Right lobe of liver (tissue), 6 donors: ENCODE measurements at regions not wholly inside any gene's neighbourhood (a gene's known extent, or its start where the extent isn't known, plus 50 kb on each side); places are given as distances from the start of the nearest gene placed in this dataset.
A peak's percentile ranks its signal among the peaks of the same experiment; 100 is the strongest.
"Not testable (repeated sequence)": the region's sequence is repeated elsewhere in the genome, so short reads cannot be mapped to it uniquely, and the experiment has no call there.

Experiments used
- ATAC-seq, 4 donors: fragments of 200-7000 bp; cut with Tn5 transposase; one replicate each; pipeline ENCODE4 v1.9.1; 2020; ENCODE audit warnings: mild to moderate bottlenecking in 4 of 4, moderate library complexity in 4 of 4
- DNase-seq, 3 donors: peaks; one replicate each; pipeline ENCODE4 v3.0.0-alpha.2; 2020
- H3K27ac ChIP-seq, 3 donors: fragments of 200-600 bp; one replicate each; pipeline ENCODE4 v1.8.0; 2022
- H3K27me3 ChIP-seq, 2 donors: fragments of 200-600 bp; one replicate each; pipeline ENCODE4 v1.8.0; 2022
- H3K36me3 ChIP-seq, 4 donors: fragments of 200-600 bp; sonication (generic) in 1 of 4; one replicate each; pipeline versions ENCODE4 v1.5.1 to v1.8.0; 2017 to 2022; ENCODE audit warnings: control low read depth in 1 of 4
- H3K4me1 ChIP-seq, 4 donors: fragments of 200-600 bp; sonication (generic) in 1 of 4; one replicate each; pipeline versions ENCODE4 v1.5.1 to v1.8.0; 2017 to 2022; ENCODE audit warnings: control low read depth in 1 of 4
- H3K4me3 ChIP-seq, 3 donors: fragments of 200-600 bp; one replicate each; pipeline ENCODE4 v1.8.0; 2022
- H3K9me3 ChIP-seq, 4 donors: fragments of 200-600 bp; sonication (generic) in 1 of 4; one replicate each; pipeline versions ENCODE4 v1.5.1 to v1.8.0; 2017 to 2022; ENCODE audit warnings: control low read depth in 1 of 4
- POLR2A ChIP-seq: fragments of 450-650 bp; IDR thresholded peaks from one replicate; pipeline ENCODE4 v1.6.1; 2017; ENCODE audit warnings: antibody characterized with exemption, mild to moderate bottlenecking
- WGBS: methylation state at CpG from one replicate; pipeline ENCODE4 v1.1.6; 2018; ENCODE audit warnings: low coverage, low lambda C conversion rate; ENCODE audit not compliant: insufficient coverage; ENCODE audit errors: missing lambda C conversion rate; 5-methylcytosine and 5-hydroxymethylcytosine counted together
- intact Hi-C, 2 donors: fragments of 100-400 bp; cut with DNase I; formaldehyde crosslinking; loops; one replicate each; pipeline versions ENCODE4 v1.11.2 to v1.14.1; 2022
- TF ChIP-seq, protein P1 (sequence below), 4 donors: fragments of 200-600 bp in 3 of 4; fragments of 450-650 bp in 1 of 4; IDR thresholded peaks; one replicate each; pipeline versions ENCODE4 v1.5.1 to v1.8.0; 2016 to 2022; ENCODE audit warnings: antibody characterized with exemption in 4 of 4, mild to moderate bottlenecking in 2 of 4
- donor health status: DM: no; HTN: yes; CAD: no.
- donor health status: DM: no; HTN: no; CAD: no.
- donor health status: DM: no; HTN: no; CAD: no.
- donor health status: DM: no; HTN: yes; CAD: no.
- donor health status: DM: no; HTN: yes; CAD: no.

DNA sequence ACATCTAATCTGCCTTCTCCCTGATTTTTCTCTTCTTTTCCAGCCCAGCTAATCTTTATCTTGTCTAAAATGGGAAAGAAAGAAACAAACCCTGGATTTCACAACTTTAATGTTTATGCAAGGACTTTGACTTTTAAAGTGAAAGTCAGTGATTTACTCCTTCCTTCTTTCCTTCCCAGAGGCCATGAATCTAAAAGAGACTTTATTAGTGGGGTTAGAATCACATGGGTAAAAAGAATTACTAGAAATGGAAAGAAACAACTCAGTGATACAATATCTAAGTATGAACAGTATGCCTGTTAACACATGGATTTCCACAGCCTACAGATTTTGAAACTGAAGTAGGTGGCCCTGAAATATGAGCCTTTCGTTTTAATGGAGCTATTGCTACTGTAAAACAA, 59.8 kb upstream of the KCNK2 start:
- WGBS: 22% methylated on average over 1 of the region's 1 CpG
- H3K27ac ChIP-seq: peak overlapping the region; percentile 52 to 89 (median 76)
- TF ChIP-seq POLR2A: no peak
- TF ChIP-seq, protein P1, sequence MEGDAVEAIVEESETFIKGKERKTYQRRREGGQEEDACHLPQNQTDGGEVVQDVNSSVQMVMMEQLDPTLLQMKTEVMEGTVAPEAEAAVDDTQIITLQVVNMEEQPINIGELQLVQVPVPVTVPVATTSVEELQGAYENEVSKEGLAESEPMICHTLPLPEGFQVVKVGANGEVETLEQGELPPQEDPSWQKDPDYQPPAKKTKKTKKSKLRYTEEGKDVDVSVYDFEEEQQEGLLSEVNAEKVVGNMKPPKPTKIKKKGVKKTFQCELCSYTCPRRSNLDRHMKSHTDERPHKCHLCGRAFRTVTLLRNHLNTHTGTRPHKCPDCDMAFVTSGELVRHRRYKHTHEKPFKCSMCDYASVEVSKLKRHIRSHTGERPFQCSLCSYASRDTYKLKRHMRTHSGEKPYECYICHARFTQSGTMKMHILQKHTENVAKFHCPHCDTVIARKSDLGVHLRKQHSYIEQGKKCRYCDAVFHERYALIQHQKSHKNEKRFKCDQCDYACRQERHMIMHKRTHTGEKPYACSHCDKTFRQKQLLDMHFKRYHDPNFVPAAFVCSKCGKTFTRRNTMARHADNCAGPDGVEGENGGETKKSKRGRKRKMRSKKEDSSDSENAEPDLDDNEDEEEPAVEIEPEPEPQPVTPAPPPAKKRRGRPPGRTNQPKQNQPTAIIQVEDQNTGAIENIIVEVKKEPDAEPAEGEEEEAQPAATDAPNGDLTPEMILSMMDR (IDR thresholded peaks at IDR 0.05): no peak
- DNase-seq: no peak
- ATAC-seq: peak; percentile 64 to 83 (median 79)
- H3K4me3 ChIP-seq: no peak overlapping the region
- no peaks in the 10 kb centered on the region for H3K9me3 ChIP-seq
- no peaks in the 10 kb centered on the region for H3K36me3 ChIP-seq
- intact Hi-C loops: no loop called here
- peaks cover 0 to 17% (median 7%) of the 10 kb centered on the region in 4 donors for H3K4me1 ChIP-seq
- H3K27me3 ChIP-seq: no peaks in the 10 kb centered on the region

DNA sequence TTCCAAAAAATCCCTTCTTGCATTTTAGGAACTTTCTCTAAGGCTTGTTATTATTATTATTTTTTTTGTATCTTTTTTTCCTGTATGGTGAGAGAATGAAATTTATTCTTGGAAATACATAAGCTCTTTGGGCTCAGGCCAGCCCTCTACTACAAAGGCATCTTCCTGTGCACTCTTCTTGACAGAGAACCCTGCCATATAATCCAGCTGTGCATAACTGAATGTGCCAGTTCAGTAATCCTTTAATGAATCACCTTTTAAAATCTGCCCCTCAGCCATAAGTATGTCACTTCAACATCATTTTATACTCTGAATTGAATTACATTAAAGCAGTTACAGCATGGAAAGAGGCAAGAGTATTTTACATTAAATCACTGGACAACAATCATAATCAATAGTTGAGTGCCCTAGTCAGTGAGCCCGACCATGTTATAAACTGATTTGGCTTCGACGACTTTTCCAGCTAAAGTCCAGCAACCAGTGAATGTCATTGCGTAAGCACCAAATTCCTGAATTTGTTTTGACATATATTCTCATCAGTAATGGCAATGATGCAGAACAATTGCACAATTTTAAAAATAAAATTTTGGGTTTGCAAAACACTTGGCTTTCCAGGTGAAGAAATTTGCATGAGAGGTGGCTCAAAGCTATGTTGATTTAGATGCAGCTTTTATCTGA, 59.2 kb upstream of the KCNK2 start:
- Histone ChIP-seq H3K9me3 (no peaks in the 10 kb centered on the region), H3K36me3 (no peaks in the 10 kb centered on the region), H3K27ac (peak overlapping the region; percentile 52 to 89 (median 76)), H3K4me1 (peaks cover 0 to 17% (median 7%) of the 10 kb centered on the region in 4 donors), H3K4me3 (no peak overlapping the region), H3K27me3 (no peaks in the 10 kb centered on the region)
- TF ChIP-seq, protein P1 (IDR thresholded peaks at IDR 0.05): no peak
- no peak for TF ChIP-seq POLR2A
- 29% methylated on average over 4 of the region's 4 CpGs for WGBS
- intact Hi-C loops: no loop called here
- DNase-seq: peak in 1 of 3 donors; percentile 47
- peak; percentile 76 to 88 (median 84) for ATAC-seq

DNA sequence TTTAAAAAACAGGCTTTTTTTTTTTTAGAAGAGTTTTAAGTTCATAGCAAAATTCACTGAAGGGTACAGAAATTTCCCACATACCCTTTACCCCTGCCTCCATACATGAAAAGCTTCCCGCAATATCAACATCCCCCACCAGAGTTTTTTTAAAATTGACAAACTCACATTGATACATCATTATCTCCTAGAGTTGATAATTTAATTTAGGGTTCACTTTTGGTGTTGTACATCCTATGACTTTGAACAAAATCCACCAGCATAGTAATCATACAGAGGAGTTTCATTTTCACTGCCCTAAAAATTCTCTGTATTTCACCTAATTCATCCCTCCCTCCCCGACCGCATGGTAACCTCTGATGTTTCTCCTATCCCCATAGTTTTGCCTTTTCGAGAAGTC, 53.6 kb upstream of the KCNK2 start:
- H3K4me3 ChIP-seq: no peak overlapping the region
- no peaks in the 10 kb centered on the region for H3K27me3 ChIP-seq
- H3K4me1 ChIP-seq: peaks cover 0 to under 1% (median under 1%) of the 10 kb centered on the region in 4 donors
- TF ChIP-seq POLR2A: no peak
- TF ChIP-seq, protein P1 (IDR thresholded peaks at IDR 0.05): no peak
- ATAC-seq (no peak), DNase-seq (no peak)
- intact Hi-C loops: no loop called here
- H3K27ac ChIP-seq: no peak overlapping the region
- H3K9me3 ChIP-seq: no peaks in the 10 kb centered on the region
- 77% methylated on average over 4 of the region's 4 CpGs for WGBS
- H3K36me3 ChIP-seq: no peaks in the 10 kb centered on the region

DNA sequence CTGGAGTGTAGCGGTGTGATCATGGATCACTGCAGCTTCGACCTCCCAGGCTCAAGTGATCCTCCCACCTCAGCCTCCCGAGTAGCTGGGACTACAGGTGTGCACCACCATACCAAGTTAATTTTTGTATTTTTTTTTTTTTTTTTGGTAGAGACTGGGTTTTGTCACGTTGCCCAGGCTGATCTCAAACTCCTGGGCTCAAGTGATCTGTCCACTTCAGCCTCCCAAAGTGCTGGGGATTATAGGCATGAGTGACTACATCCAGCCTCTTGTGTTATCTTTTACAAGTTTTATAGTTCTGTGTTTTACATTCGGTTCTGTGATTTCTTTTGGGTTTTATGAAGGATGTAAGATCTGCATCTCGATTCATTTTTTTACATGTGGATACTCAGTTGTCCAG, 52.0 kb upstream of the KCNK2 start:
- H3K9me3 ChIP-seq, H3K27me3 ChIP-seq, H3K36me3 ChIP-seq, H3K4me1 ChIP-seq, H3K27ac ChIP-seq, H3K4me3 ChIP-seq, DNase-seq, intact Hi-C loops, ATAC-seq: not testable (repeated sequence)
- 59% methylated on average over 6 of the region's 6 CpGs for WGBS

DNA sequence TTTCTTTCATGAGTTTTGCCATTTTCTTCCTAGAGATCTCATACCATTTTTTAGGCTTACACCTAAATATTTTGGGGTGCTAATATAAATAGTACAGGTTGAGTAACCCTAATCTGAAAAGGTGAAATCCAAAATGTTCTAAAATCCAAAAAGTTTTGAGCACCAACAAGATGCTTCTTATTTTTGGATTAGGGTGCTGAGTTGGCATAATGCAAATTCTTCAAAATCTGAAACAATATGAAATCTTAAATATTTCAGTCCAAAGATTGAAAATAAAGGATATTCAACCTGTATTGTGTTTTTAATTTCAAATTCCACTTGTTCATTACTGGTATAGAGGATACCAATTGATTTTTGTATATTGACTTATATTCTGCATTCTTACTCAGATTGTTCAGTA, 51.1 kb upstream of the KCNK2 start:
- H3K4me3 ChIP-seq: no peak overlapping the region
- no peaks in the 10 kb centered on the region for H3K27me3 ChIP-seq
- no peaks in the 10 kb centered on the region for H3K9me3 ChIP-seq
- H3K36me3 ChIP-seq: no peaks in the 10 kb centered on the region
- H3K27ac ChIP-seq: no peak overlapping the region
- intact Hi-C loops: no loop called here
- H3K4me1 ChIP-seq: no peaks in the 10 kb centered on the region
- ATAC-seq (no peak), DNase-seq (no peak)
- TF ChIP-seq POLR2A: no peak
- TF ChIP-seq, protein P1 (IDR thresholded peaks at IDR 0.05): no peak
